ENCODE measurements at regions not wholly inside any gene's neighbourhood (a gene's known extent, or its start where the extent isn't known, plus 50 kb on each side); places are given as distances from the start of the nearest gene placed in this dataset.

- Mint-ChIP-seq H3K4me3 (no peak overlapping the region), H3K27me3 (peaks cover 9% of the 10 kb centered on the region), H3K27ac (no peak overlapping the region), H3K4me1 (no peaks in the 10 kb centered on the region), H3K36me3 (no peaks in the 10 kb centered on the region), H3K9me3 (no peaks in the 10 kb centered on the region)
- CTCF ChIA-PET: no interaction called here
- DNase-seq: no peak
These were observed 52.5 kb upstream of the RBM19 start for GRCh38 chr12:114018669-114019068.

Measured in activated naive CD4-positive, alpha-beta T cell treated with anti-CD3 and anti-CD28 coated beads, Interleukin-2, amount 10 ng/mL, durations not matched to agents 7 days and 5 days (primary cell).